HG03097 (cell line): ENCODE measurements at regions not wholly inside any gene's neighbourhood (a gene's known extent, or its start where the extent isn't known, plus 50 kb on each side); places are given as distances from the start of the nearest gene placed in this dataset.
"Not testable (repeated sequence)": the region's sequence is repeated elsewhere in the genome, so short reads cannot be mapped to it uniquely, and the experiment has no call there.

Experiments used
- ATAC-seq: cut with Tn5 transposase; IDR thresholded peaks from one replicate; pipeline ENCODE4 v1.9.1; 2021; ENCODE audit not compliant: unreplicated experiment, low FRiP score

GRCh38 chr3:110430146-110430545 is 641.5 kb upstream of the NECTIN3 start:
- ATAC-seq: no peak

- no peak for ATAC-seq
These were observed 635.4 kb upstream of the NECTIN3 start for GRCh38 chr3:110436209-110436608.

GRCh38 chr3:110440066-110440653 is 631.5 kb upstream of the NECTIN3 start:
- ATAC-seq: not testable (repeated sequence)

- ATAC-seq: no peak
These were observed 617.5 kb upstream of the NECTIN3 start for GRCh38 chr3:110454066-110454465.

GRCh38 chr3:110456001-110456400 is 615.6 kb upstream of the NECTIN3 start:
- ATAC-seq: no peak

- no peak for ATAC-seq
These were observed 615.0 kb upstream of the NECTIN3 start for GRCh38 chr3:110456438-110457138.

GRCh38 chr3:110457508-110457907 is 614.1 kb upstream of the NECTIN3 start:
- ATAC-seq: no peak

- no peak for ATAC-seq
These were observed 612.6 kb upstream of the NECTIN3 start for GRCh38 chr3:110459021-110459420.

- ATAC-seq: no peak
These were observed 601.3 kb upstream of the NECTIN3 start for GRCh38 chr3:110470310-110470709.

GRCh38 chr3:110473405-110473804 is 598.2 kb upstream of the NECTIN3 start:
- no peak for ATAC-seq

GRCh38 chr3:110474397-110474796 is 597.2 kb upstream of the NECTIN3 start:
- ATAC-seq: no peak

- no peak for ATAC-seq
These were observed 593.1 kb upstream of the NECTIN3 start for GRCh38 chr3:110478377-110479054.

- no peak for ATAC-seq
These were observed 591.9 kb upstream of the NECTIN3 start for GRCh38 chr3:110479731-110480130.

- no peak for ATAC-seq
These were observed 586.2 kb upstream of the NECTIN3 start for GRCh38 chr3:110485389-110485788.

GRCh38 chr3:110487840-110488239 is 583.8 kb upstream of the NECTIN3 start:
- no peak for ATAC-seq

GRCh38 chr3:110491413-110491812 is 580.2 kb upstream of the NECTIN3 start:
- no peak for ATAC-seq

- ATAC-seq: no peak
These were observed 578.7 kb upstream of the NECTIN3 start for GRCh38 chr3:110492876-110493275.

- no peak for ATAC-seq
These were observed 578.1 kb upstream of the NECTIN3 start for GRCh38 chr3:110493438-110494092.

GRCh38 chr3:110494093-110494490 is 577.5 kb upstream of the NECTIN3 start:
- no peak for ATAC-seq

- ATAC-seq: no peak
These were observed 576.9 kb upstream of the NECTIN3 start for GRCh38 chr3:110494728-110495127.

GRCh38 chr3:110495201-110495927 is 576.3 kb upstream of the NECTIN3 start:
- ATAC-seq: no peak
